HEK293 (cell line): ENCODE measurements at regions not wholly inside any gene's neighbourhood (a gene's known extent, or its start where the extent isn't known, plus 50 kb on each side); places are given as distances from the start of the nearest gene placed in this dataset.

ENCODE experiments used
- CTCF ChIA-PET: fragments of 350-600 bp; formaldehyde crosslinking; extraction: SDS; loops from one replicate; lab custom pipeline; 2021; ENCODE audit warnings: antibody characterized with exemption; lab: Yijun Ruan, JAX
- POLR2A ChIA-PET: fragments of 300-600 bp; formaldehyde crosslinking; extraction: SDS; loops from one replicate; lab custom pipeline; 2020; ENCODE audit warnings: antibody characterized with exemption, inconsistent platforms; lab: Yijun Ruan, JAX
- H3K27ac ChIP-seq: fragments of 200-500 bp; sonication (Bioruptor generic); 2 replicates; pipeline ENCODE4 v1.5.1; 2014; ENCODE audit warnings: low read depth, low read length, control low read depth, inconsistent platforms; ENCODE audit errors: extremely low read depth
- H3K36me3 ChIP-seq, 2 experiments: fragments of 200-500 bp in 1 of 2; sonication (Bioruptor generic) in 1 of 2; 1 replicate in 1 of 2; 2 replicates in 1 of 2; pipeline ENCODE4 v1.5.1; 2014 to 2017; ENCODE audit warnings: inconsistent platforms in 2 of 2, low read length in 2 of 2; ENCODE audit not compliant: control insufficient read depth in 2 of 2, insufficient read depth in 1 of 2
- H3K4me1 ChIP-seq: fragments of 200-500 bp; sonication (Bioruptor generic); 2 replicates; pipeline ENCODE4 v1.5.1; 2014; ENCODE audit warnings: mild to moderate bottlenecking, low read length, inconsistent platforms; ENCODE audit not compliant: control insufficient read depth, insufficient read depth
- H3K4me3 ChIP-seq: 2 replicates; pipeline ENCODE4 v1.5.1; 2011; ENCODE audit warnings: low read depth, mild to moderate bottlenecking, control low read depth, low read length, moderate library complexity
- H3K9me3 ChIP-seq: fragments of 200-500 bp; sonication (Bioruptor generic); 2 replicates; pipeline ENCODE4 v1.5.1; 2014; ENCODE audit warnings: low read depth, low read length, inconsistent platforms; ENCODE audit not compliant: control insufficient read depth, insufficient read depth
- HOXD13 ChIP-seq: sonication (generic); formaldehyde crosslinking; IDR thresholded peaks from 2 replicates; pipeline ENCODE4 v1.8.0; 2022; ENCODE audit warnings: missing genetic modification reagents, borderline replicate concordance
- OSR2 ChIP-seq: fragments of 450-650 bp; formaldehyde crosslinking; IDR thresholded peaks from 2 replicates; pipeline ENCODE4 v1.5.1; 2016; ENCODE audit warnings: missing biosample characterization, missing genetic modification characterization
- SETDB1 ChIP-seq: IDR thresholded peaks from one replicate; pipeline ENCODE4 v1.6.1; 2017; ENCODE audit warnings: mild to moderate bottlenecking, low read length, moderate library complexity, mixed read lengths; ENCODE audit not compliant: insufficient read length
- ZBTB10 ChIP-seq: fragments of 450-650 bp; formaldehyde crosslinking; IDR thresholded peaks from 2 replicates; pipeline ENCODE4 v1.5.1; 2016; ENCODE audit warnings: missing biosample characterization, missing genetic modification characterization
- ZBTB17 ChIP-seq: fragments of 450-650 bp; formaldehyde crosslinking; IDR thresholded peaks from 2 replicates; pipeline ENCODE4 v1.5.1; 2016; ENCODE audit warnings: missing biosample characterization, missing genetic modification characterization
- ZBTB21 ChIP-seq: fragments of 450-650 bp; formaldehyde crosslinking; IDR thresholded peaks from 2 replicates; pipeline ENCODE4 v1.5.1; 2017; ENCODE audit warnings: missing biosample characterization, missing genetic modification characterization
- ZEB2 ChIP-seq: fragments of 450-650 bp; formaldehyde crosslinking; IDR thresholded peaks from 2 replicates; pipeline ENCODE4 v1.5.1; 2016; ENCODE audit warnings: missing biosample characterization, missing genetic modification characterization
- ZFHX2 ChIP-seq: fragments of 450-650 bp; formaldehyde crosslinking; conservative IDR thresholded peaks from 2 replicates; pipeline ENCODE4 v1.5.1; 2016; ENCODE audit warnings: missing biosample characterization, missing genetic modification characterization
- ZFP69B ChIP-seq: fragments of 450-650 bp; formaldehyde crosslinking; IDR thresholded peaks from 2 replicates; pipeline ENCODE4 v1.5.1; 2016; ENCODE audit warnings: missing biosample characterization, missing genetic modification characterization
- ZNF121 ChIP-seq: fragments of 450-650 bp; formaldehyde crosslinking; IDR thresholded peaks from 2 replicates; pipeline ENCODE4 v1.5.1; 2016; ENCODE audit warnings: missing biosample characterization, missing genetic modification characterization
- ZNF133 ChIP-seq: fragments of 450-650 bp; formaldehyde crosslinking; IDR thresholded peaks from 2 replicates; pipeline ENCODE4 v1.5.1; 2016; ENCODE audit warnings: missing biosample characterization, missing genetic modification characterization
- ZNF16 ChIP-seq: fragments of 450-650 bp; formaldehyde crosslinking; IDR thresholded peaks from 2 replicates; pipeline ENCODE4 v1.5.1; 2016; ENCODE audit warnings: low read depth, missing biosample characterization, missing genetic modification characterization
- ZNF19 ChIP-seq: fragments of 450-650 bp; formaldehyde crosslinking; IDR thresholded peaks from 2 replicates; pipeline ENCODE4; 2016; ENCODE audit warnings: missing biosample characterization, missing genetic modification characterization, low read depth
- ZNF223 ChIP-seq: fragments of 450-650 bp; formaldehyde crosslinking; IDR thresholded peaks from 2 replicates; pipeline ENCODE4 v1.5.1; 2016; ENCODE audit warnings: missing biosample characterization, missing genetic modification characterization
- ZNF239 ChIP-seq: fragments of 450-650 bp; formaldehyde crosslinking; IDR thresholded peaks from 2 replicates; pipeline ENCODE4 v1.5.1; 2016; ENCODE audit warnings: missing biosample characterization, missing genetic modification characterization
- ZNF366 ChIP-seq: fragments of 450-650 bp; formaldehyde crosslinking; conservative IDR thresholded peaks from 2 replicates; pipeline ENCODE4 v1.5.1; 2016; ENCODE audit warnings: missing biosample characterization, missing genetic modification characterization
- ZNF394 ChIP-seq: fragments of 450-650 bp; formaldehyde crosslinking; IDR thresholded peaks from 2 replicates; pipeline ENCODE4 v1.5.1; 2016; ENCODE audit warnings: missing biosample characterization, missing genetic modification characterization, mild to moderate bottlenecking, moderate library complexity, borderline replicate concordance
- ZNF610 ChIP-seq: fragments of 450-650 bp; formaldehyde crosslinking; IDR thresholded peaks from 2 replicates; pipeline ENCODE4 v1.5.1; 2016; ENCODE audit warnings: missing biosample characterization, missing genetic modification characterization, borderline replicate concordance
- ZNF624 ChIP-seq: fragments of 450-650 bp; formaldehyde crosslinking; IDR thresholded peaks from 2 replicates; pipeline ENCODE4 v1.5.1; 2017; ENCODE audit warnings: missing biosample characterization, missing genetic modification characterization
- ZNF645 ChIP-seq: fragments of 450-650 bp; formaldehyde crosslinking; IDR thresholded peaks from 2 replicates; pipeline ENCODE4; 2016; ENCODE audit warnings: missing biosample characterization, missing genetic modification characterization
- TF ChIP-seq, protein P1 (sequence below): fragments of 450-650 bp; formaldehyde crosslinking; IDR thresholded peaks from 2 replicates; pipeline ENCODE4 v1.5.1; 2017; ENCODE audit warnings: missing biosample characterization, missing genetic modification characterization
- TF ChIP-seq, protein P2 (sequence below): fragments of 450-650 bp; formaldehyde crosslinking; IDR thresholded peaks from 2 replicates; pipeline ENCODE4 v1.5.1; 2016; ENCODE audit warnings: missing biosample characterization, missing genetic modification characterization, borderline replicate concordance

DNA sequence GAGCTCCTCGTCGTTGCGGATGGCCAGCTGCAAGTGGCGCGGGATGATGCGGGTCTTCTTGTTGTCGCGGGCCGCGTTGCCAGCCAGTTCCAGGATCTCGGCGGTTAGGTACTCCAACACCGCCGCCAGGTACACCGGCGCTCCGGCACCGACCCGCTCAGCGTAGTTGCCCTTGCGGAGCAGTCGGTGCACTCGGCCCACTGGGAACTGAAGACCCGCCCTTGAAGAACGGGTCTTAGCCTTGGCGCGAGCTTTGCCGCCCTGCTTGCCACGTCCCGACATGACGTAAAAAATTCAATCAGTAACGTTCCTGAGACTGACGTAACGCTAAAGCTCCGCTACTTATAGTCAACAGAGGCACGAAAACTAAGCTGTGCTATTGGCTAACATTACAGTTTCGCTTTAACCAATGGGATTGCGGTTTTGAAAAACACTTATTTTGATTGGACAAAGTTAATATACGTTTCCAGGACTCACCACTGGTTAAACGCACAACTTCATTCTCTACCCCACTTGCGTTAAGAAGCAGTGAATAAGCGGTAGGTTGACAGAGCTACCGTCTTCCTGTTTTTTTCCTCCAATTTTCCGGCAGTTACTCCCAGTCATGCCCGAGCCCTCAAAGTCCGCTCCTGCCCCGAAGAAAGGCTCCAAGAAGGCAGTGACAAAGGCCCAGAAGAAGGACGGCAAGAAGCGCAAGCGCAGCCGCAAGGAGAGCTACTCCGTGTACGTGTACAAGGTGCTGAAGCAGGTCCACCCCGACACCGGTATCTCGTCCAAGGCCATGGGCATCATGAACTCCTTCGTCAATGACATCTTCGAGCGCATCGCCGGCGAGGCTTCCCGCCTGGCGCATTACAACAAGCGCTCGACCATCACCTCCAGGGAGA is 73.9 kb downstream of the OR2B2 start:
- no peaks in the 10 kb centered on the region for H3K9me3 ChIP-seq
- no peaks in the 10 kb centered on the region for H3K4me1 ChIP-seq
- H3K36me3 ChIP-seq, result no peaks in the 10 kb centered on the region
- POLR2A ChIA-PET, result interaction anchor here (0.7 to 6.4 kb wide), 41 partner anchors 11 to 1816 kb away, joined by 3 to 220 read pairs (median 5); partner anchors contain the start of genes ZKSCAN8, ZNF165, ZSCAN23 and ZSCAN26
- CTCF ChIA-PET, result interaction anchor here (0.6 to 5.1 kb wide), 8 partner anchors 13 to 650 kb away, joined by 3 to 38 read pairs (median 4); a partner anchor contains a TSS
- H3K4me3 ChIP-seq, result peak overlapping the region; percentile 65
- peak overlapping the region; percentile 90 for H3K27ac ChIP-seq
- TF ChIP-seq ZEB2 (tag by site-specific recombination), result peak; percentile 77; the same call in 1 of the 2 replicates
- TF ChIP-seq, protein P1, sequence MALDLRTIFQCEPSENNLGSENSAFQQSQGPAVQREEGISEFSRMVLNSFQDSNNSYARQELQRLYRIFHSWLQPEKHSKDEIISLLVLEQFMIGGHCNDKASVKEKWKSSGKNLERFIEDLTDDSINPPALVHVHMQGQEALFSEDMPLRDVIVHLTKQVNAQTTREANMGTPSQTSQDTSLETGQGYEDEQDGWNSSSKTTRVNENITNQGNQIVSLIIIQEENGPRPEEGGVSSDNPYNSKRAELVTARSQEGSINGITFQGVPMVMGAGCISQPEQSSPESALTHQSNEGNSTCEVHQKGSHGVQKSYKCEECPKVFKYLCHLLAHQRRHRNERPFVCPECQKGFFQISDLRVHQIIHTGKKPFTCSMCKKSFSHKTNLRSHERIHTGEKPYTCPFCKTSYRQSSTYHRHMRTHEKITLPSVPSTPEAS (tag by site-specific recombination), result peak; percentile 48; the same call in 1 of the 2 replicates
- TF ChIP-seq ZNF645, result peak; percentile 23; the same call in 1 of the 2 replicates
- 0 out of 2 replicates have a peak, but pooled peaks have one; percentile 25 for TF ChIP-seq ZNF16
- no peak for TF ChIP-seq ZBTB10
- no peak for TF ChIP-seq ZNF624 (tag by site-specific recombination)
- TF ChIP-seq ZNF133 (tag by site-specific recombination), result no peak
- TF ChIP-seq HOXD13 (CRISPR knock-in tag), result peak; percentile 47; the same call in 1 of the 2 replicates
- TF ChIP-seq ZNF223 (tag by site-specific recombination), result no peak
- peak; percentile 56 for TF ChIP-seq OSR2 (tag by site-specific recombination)
- 0 out of 2 replicates have a peak, but pooled peaks have one; percentile 9 for TF ChIP-seq ZFP69B (tag by site-specific recombination)
- TF ChIP-seq ZNF366 (tag by site-specific recombination), result peak; percentile 63
- no peak for TF ChIP-seq ZFHX2
- TF ChIP-seq ZNF394 (tag by site-specific recombination), result peak; percentile 72
- TF ChIP-seq ZNF610 (tag by site-specific recombination), result peak; percentile 16; the same call in 1 of the 2 replicates
- TF ChIP-seq ZBTB21 (tag by site-specific recombination), result peak; percentile 100
- TF ChIP-seq ZNF239, result peak; percentile 81
- TF ChIP-seq ZNF19 (tag by site-specific recombination), result 0 out of 2 replicates have a peak, but pooled peaks have one; percentile 55
- TF ChIP-seq SETDB1, result peak; percentile 32
- TF ChIP-seq, protein P2, sequence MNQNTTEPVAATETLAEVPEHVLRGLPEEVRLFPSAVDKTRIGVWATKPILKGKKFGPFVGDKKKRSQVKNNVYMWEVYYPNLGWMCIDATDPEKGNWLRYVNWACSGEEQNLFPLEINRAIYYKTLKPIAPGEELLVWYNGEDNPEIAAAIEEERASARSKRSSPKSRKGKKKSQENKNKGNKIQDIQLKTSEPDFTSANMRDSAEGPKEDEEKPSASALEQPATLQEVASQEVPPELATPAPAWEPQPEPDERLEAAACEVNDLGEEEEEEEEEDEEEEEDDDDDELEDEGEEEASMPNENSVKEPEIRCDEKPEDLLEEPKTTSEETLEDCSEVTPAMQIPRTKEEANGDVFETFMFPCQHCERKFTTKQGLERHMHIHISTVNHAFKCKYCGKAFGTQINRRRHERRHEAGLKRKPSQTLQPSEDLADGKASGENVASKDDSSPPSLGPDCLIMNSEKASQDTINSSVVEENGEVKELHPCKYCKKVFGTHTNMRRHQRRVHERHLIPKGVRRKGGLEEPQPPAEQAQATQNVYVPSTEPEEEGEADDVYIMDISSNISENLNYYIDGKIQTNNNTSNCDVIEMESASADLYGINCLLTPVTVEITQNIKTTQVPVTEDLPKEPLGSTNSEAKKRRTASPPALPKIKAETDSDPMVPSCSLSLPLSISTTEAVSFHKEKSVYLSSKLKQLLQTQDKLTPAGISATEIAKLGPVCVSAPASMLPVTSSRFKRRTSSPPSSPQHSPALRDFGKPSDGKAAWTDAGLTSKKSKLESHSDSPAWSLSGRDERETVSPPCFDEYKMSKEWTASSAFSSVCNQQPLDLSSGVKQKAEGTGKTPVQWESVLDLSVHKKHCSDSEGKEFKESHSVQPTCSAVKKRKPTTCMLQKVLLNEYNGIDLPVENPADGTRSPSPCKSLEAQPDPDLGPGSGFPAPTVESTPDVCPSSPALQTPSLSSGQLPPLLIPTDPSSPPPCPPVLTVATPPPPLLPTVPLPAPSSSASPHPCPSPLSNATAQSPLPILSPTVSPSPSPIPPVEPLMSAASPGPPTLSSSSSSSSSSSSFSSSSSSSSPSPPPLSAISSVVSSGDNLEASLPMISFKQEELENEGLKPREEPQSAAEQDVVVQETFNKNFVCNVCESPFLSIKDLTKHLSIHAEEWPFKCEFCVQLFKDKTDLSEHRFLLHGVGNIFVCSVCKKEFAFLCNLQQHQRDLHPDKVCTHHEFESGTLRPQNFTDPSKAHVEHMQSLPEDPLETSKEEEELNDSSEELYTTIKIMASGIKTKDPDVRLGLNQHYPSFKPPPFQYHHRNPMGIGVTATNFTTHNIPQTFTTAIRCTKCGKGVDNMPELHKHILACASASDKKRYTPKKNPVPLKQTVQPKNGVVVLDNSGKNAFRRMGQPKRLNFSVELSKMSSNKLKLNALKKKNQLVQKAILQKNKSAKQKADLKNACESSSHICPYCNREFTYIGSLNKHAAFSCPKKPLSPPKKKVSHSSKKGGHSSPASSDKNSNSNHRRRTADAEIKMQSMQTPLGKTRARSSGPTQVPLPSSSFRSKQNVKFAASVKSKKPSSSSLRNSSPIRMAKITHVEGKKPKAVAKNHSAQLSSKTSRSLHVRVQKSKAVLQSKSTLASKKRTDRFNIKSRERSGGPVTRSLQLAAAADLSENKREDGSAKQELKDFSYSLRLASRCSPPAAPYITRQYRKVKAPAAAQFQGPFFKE (tag by site-specific recombination), result no peak
- peak; percentile 7; the same call in 1 of the 2 replicates for TF ChIP-seq ZNF121 (tag by site-specific recombination)
- TF ChIP-seq ZBTB17 (tag by site-specific recombination), result peak; percentile 44
